HepG2 (cell line): ENCODE measurements at regions not wholly inside any gene's neighbourhood (a gene's known extent, or its start where the extent isn't known, plus 50 kb on each side); places are given as distances from the start of the nearest gene placed in this dataset.
A peak's percentile ranks its signal among the peaks of the same experiment; 100 is the strongest.

ENCODE experiments used
- CAMTA2 ChIP-seq: sonication (generic); formaldehyde crosslinking; IDR thresholded peaks from 2 replicates; pipeline ENCODE4 v1.4.0; 2020; ENCODE audit warnings: mild to moderate bottlenecking, missing genetic modification reagents, borderline replicate concordance
- KLF16 ChIP-seq, 2 experiments: sonication (generic) in 1 of 2; formaldehyde crosslinking in 1 of 2; IDR thresholded peaks; 2 replicates each; pipeline versions ENCODE4 v1.6.1 to v1.8.0; 2016 to 2023; ENCODE audit warnings: missing genetic modification reagents in 2 of 2, missing compliant biosample characterization in 1 of 2
- SMYD3 ChIP-seq: sonication (generic); formaldehyde crosslinking; IDR thresholded peaks from 2 replicates; pipeline ENCODE4 v1.8.1; 2023; ENCODE audit warnings: mild to moderate bottlenecking, missing genetic modification reagents
- TRIM24 ChIP-seq: sonication (generic); formaldehyde crosslinking; IDR thresholded peaks from 2 replicates; pipeline ENCODE4 v1.8.0; 2022; ENCODE audit warnings: mild to moderate bottlenecking, missing genetic modification reagents
- ZFP1 ChIP-seq: IDR thresholded peaks from 2 replicates; pipeline ENCODE4 v1.6.1; 2016
- ZNF12 ChIP-seq: sonication (generic); formaldehyde crosslinking; IDR thresholded peaks from 2 replicates; pipeline ENCODE4 v1.5.0; 2020; ENCODE audit warnings: missing genetic modification reagents
- ZNF367 ChIP-seq: sonication (generic); formaldehyde crosslinking; IDR thresholded peaks from 2 replicates; pipeline ENCODE4 v1.4.0; 2020; ENCODE audit warnings: missing genetic modification reagents, borderline replicate concordance
- ZNF547 ChIP-seq: sonication (generic); formaldehyde crosslinking; IDR thresholded peaks from 2 replicates; pipeline ENCODE4 v1.5.1; 2020; ENCODE audit warnings: mild to moderate bottlenecking, missing genetic modification reagents
- ZNF577 ChIP-seq: sonication (generic); formaldehyde crosslinking; IDR thresholded peaks from 2 replicates; pipeline ENCODE4 v1.4.0; 2020; ENCODE audit warnings: mild to moderate bottlenecking, low read depth, missing genetic modification reagents, borderline replicate concordance
- ZNF737 ChIP-seq: sonication (generic); formaldehyde crosslinking; IDR thresholded peaks from 2 replicates; pipeline ENCODE4 v1.5.0; 2020; ENCODE audit warnings: missing genetic modification reagents, mild to moderate bottlenecking, borderline replicate concordance
- TF ChIP-seq, protein P1 (sequence below): sonication (generic); formaldehyde crosslinking; IDR thresholded peaks from 2 replicates; pipeline ENCODE4 v1.4.0; 2020; ENCODE audit warnings: missing genetic modification reagents
- TF ChIP-seq, protein P2 (sequence below): sonication (generic); formaldehyde crosslinking; IDR thresholded peaks from 2 replicates; pipeline ENCODE4 v1.5.0; 2020; ENCODE audit warnings: mild to moderate bottlenecking, low read depth, missing genetic modification reagents, borderline replicate concordance
- TF ChIP-seq, protein P3 (sequence below): sonication (generic); formaldehyde crosslinking; IDR thresholded peaks from 2 replicates; pipeline ENCODE4 v1.8.1; 2022; ENCODE audit warnings: low read depth, mild to moderate bottlenecking, missing genetic modification reagents
- TF ChIP-seq, protein P4 (sequence below): sonication (generic); formaldehyde crosslinking; IDR thresholded peaks from 2 replicates; pipeline ENCODE4 v1.5.0; 2020; ENCODE audit warnings: missing genetic modification reagents, mild to moderate bottlenecking, borderline replicate concordance
- TF ChIP-seq, protein P5 (sequence below): sonication (generic); formaldehyde crosslinking; IDR thresholded peaks from 2 replicates; pipeline ENCODE4 v1.5.1; 2020; ENCODE audit warnings: mild to moderate bottlenecking, missing genetic modification reagents, moderate library complexity

DNA sequence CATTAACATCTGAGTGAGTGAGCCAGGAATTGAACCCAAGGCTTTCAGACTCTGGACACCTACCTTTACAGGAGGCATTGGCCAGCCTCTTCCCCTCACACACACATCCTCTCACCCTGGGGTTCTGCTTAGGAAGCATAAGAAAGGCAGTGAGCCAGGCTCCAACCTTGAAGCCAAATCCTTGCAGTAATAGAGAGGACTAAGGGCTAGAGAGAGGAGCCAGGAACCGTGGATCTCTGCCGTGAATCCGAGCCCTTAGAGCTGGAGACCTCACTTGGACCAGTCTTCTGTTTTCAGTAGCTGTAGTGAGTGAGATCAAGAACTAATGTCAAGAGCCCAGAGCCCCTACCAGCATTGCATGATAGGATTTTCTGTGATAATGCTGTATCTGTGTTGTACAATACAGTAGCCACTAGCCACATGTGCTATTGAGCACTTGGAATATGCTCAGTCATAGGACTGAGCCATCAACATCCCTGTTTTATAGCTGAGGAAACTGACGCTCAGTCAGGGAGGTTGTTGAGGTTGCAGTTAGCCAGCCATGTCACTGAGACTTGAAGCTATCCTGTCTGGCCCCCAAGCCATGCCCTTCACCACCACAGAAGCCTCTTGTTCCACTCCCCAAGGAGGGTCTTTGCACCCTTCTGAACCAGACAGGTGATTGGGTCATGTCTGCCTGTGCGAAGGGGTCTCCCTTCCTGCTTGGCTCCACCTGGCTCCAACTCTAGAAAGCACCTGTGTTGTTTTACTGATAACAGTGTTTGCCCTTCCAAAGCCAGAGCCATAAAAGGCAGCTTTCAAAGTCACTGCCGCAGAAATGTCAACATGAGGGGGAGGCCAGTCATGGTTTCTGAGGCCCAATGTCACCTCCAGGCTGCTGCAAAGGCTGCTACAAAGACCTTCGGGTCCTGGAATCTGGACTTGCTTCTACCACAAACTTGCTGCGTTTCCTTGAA, 101.1 kb upstream of the JUN start (continued):
- TF ChIP-seq, protein P1, sequence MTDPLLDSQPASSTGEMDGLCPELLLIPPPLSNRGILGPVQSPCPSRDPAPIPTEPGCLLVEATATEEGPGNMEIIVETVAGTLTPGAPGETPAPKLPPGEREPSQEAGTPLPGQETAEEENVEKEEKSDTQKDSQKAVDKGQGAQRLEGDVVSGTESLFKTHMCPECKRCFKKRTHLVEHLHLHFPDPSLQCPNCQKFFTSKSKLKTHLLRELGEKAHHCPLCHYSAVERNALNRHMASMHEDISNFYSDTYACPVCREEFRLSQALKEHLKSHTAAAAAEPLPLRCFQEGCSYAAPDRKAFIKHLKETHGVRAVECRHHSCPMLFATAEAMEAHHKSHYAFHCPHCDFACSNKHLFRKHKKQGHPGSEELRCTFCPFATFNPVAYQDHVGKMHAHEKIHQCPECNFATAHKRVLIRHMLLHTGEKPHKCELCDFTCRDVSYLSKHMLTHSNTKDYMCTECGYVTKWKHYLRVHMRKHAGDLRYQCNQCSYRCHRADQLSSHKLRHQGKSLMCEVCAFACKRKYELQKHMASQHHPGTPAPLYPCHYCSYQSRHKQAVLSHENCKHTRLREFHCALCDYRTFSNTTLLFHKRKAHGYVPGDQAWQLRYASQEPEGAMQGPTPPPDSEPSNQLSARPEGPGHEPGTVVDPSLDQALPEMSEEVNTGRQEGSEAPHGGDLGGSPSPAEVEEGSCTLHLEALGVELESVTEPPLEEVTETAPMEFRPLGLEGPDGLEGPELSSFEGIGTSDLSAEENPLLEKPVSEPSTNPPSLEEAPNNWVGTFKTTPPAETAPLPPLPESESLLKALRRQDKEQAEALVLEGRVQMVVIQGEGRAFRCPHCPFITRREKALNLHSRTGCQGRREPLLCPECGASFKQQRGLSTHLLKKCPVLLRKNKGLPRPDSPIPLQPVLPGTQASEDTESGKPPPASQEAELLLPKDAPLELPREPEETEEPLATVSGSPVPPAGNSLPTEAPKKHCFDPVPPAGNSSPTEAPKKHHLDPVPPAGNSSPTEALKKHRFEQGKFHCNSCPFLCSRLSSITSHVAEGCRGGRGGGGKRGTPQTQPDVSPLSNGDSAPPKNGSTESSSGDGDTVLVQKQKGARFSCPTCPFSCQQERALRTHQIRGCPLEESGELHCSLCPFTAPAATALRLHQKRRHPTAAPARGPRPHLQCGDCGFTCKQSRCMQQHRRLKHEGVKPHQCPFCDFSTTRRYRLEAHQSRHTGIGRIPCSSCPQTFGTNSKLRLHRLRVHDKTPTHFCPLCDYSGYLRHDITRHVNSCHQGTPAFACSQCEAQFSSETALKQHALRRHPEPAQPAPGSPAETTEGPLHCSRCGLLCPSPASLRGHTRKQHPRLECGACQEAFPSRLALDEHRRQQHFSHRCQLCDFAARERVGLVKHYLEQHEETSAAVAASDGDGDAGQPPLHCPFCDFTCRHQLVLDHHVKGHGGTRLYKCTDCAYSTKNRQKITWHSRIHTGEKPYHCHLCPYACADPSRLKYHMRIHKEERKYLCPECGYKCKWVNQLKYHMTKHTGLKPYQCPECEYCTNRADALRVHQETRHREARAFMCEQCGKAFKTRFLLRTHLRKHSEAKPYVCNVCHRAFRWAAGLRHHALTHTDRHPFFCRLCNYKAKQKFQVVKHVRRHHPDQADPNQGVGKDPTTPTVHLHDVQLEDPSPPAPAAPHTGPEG (CRISPR knock-in tag) = no peak
- TF ChIP-seq, protein P2, sequence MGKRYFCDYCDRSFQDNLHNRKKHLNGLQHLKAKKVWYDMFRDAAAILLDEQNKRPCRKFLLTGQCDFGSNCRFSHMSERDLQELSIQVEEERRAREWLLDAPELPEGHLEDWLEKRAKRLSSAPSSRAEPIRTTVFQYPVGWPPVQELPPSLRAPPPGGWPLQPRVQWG (CRISPR knock-in tag) = peak; percentile 77; the same call in 1 of the 2 replicates
- TF ChIP-seq TRIM24 (CRISPR knock-in tag) = peak; percentile 94
- TF ChIP-seq KLF16 (CRISPR knock-in tag; IDR thresholded peaks at IDR 0.05) = peak in 1 of 2 experiments; percentile 89; a peak in 2 of 4 replicates
- TF ChIP-seq SMYD3 (CRISPR knock-in tag) = peak; percentile 90; the same call in 1 of the 2 replicates
- no peak for TF ChIP-seq ZNF367 (CRISPR knock-in tag)
- TF ChIP-seq ZNF547 (CRISPR knock-in tag) = peak; percentile 68; the same call in 1 of the 2 replicates
- TF ChIP-seq ZNF737 = no peak; the same call in 1 of the 2 replicates
- TF ChIP-seq, protein P3, sequence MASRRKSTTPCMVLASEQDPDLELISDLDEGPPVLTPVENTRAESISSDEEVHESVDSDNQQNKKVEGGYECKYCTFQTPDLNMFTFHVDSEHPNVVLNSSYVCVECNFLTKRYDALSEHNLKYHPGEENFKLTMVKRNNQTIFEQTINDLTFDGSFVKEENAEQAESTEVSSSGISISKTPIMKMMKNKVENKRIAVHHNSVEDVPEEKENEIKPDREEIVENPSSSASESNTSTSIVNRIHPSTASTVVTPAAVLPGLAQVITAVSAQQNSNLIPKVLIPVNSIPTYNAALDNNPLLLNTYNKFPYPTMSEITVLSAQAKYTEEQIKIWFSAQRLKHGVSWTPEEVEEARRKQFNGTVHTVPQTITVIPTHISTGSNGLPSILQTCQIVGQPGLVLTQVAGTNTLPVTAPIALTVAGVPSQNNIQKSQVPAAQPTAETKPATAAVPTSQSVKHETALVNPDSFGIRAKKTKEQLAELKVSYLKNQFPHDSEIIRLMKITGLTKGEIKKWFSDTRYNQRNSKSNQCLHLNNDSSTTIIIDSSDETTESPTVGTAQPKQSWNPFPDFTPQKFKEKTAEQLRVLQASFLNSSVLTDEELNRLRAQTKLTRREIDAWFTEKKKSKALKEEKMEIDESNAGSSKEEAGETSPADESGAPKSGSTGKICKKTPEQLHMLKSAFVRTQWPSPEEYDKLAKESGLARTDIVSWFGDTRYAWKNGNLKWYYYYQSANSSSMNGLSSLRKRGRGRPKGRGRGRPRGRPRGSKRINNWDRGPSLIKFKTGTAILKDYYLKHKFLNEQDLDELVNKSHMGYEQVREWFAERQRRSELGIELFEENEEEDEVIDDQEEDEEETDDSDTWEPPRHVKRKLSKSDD (CRISPR knock-in tag) = peak; percentile 82
- no peak for TF ChIP-seq CAMTA2 (CRISPR knock-in tag)
- TF ChIP-seq ZNF12 = no peak; the same call in 1 of the 2 replicates
- TF ChIP-seq ZFP1 (CRISPR knock-in tag) = peak; percentile 89
- TF ChIP-seq, protein P4, sequence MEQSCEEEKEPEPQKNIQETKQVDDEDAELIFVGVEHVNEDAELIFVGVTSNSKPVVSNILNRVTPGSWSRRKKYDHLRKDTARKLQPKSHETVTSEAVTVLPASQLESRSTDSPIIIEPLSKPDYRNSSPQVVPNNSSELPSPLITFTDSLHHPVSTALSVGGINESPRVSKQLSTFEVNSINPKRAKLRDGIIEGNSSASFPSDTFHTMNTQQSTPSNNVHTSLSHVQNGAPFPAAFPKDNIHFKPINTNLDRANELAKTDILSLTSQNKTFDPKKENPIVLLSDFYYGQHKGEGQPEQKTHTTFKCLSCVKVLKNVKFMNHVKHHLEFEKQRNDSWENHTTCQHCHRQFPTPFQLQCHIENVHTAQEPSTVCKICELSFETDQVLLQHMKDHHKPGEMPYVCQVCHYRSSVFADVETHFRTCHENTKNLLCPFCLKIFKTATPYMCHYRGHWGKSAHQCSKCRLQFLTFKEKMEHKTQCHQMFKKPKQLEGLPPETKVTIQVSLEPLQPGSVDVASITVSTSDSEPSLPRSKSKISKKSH (CRISPR knock-in tag) = no peak
- TF ChIP-seq, protein P5, sequence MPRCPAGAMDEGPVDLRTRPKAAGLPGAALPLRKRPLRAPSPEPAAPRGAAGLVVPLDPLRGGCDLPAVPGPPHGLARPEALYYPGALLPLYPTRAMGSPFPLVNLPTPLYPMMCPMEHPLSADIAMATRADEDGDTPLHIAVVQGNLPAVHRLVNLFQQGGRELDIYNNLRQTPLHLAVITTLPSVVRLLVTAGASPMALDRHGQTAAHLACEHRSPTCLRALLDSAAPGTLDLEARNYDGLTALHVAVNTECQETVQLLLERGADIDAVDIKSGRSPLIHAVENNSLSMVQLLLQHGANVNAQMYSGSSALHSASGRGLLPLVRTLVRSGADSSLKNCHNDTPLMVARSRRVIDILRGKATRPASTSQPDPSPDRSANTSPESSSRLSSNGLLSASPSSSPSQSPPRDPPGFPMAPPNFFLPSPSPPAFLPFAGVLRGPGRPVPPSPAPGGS (CRISPR knock-in tag) = peak; percentile 73
- TF ChIP-seq ZNF577 = no peak
